Activated CD4-positive, alpha-beta memory T cell treated with anti-CD3 and anti-CD28 coated beads for 36 hours (primary cell): ENCODE measurements at regions not wholly inside any gene's neighbourhood (a gene's known extent, or its start where the extent isn't known, plus 50 kb on each side); places are given as distances from the start of the nearest gene placed in this dataset.

ENCODE experiments used
- CTCF ChIA-PET: fragments of 350-600 bp; sonication (Branson Sonifier 250); formaldehyde crosslinking; loops from one replicate; lab custom pipeline; 2021; ENCODE audit warnings: antibody characterized with exemption, inconsistent platforms; lab: Charles Lee
- POLR2A ChIA-PET: fragments of 350-600 bp; sonication (Branson Sonifier 250); formaldehyde crosslinking; loops from one replicate; lab custom pipeline; 2021; ENCODE audit warnings: antibody characterized with exemption; lab: Charles Lee
- DNase-seq: peaks from one replicate; pipeline ENCODE4 v3.0.0-alpha.2; 2020
- H3K27ac Mint-ChIP-seq: one replicate; pipeline ENCODE4 v1.8.0; 2021; ENCODE audit warnings: mixed read lengths
- H3K27me3 Mint-ChIP-seq: one replicate; pipeline ENCODE4 v1.8.0; 2021; ENCODE audit warnings: mixed read lengths
- H3K36me3 Mint-ChIP-seq: one replicate; pipeline ENCODE4 v1.8.0; 2021; ENCODE audit warnings: mixed read lengths
- H3K4me1 Mint-ChIP-seq: one replicate; pipeline ENCODE4 v1.8.0; 2021; ENCODE audit warnings: low read depth, mixed read lengths
- H3K4me3 Mint-ChIP-seq: one replicate; pipeline ENCODE4 v1.8.0; 2021; ENCODE audit warnings: mild to moderate bottlenecking, mixed read lengths
- H3K9me3 Mint-ChIP-seq: one replicate; pipeline ENCODE4 v1.8.0; 2021; ENCODE audit warnings: mixed read lengths
- intact Hi-C: fragments of 100-400 bp; cut with micrococcal nuclease; formaldehyde crosslinking; loops from one replicate; pipeline ENCODE4 v1.15.1; 2023

GRCh38 chr4:67130411-67130810, 414.9 kb downstream of the CENPC start:
- no peaks in the 10 kb centered on the region for H3K9me3 Mint-ChIP-seq
- intact Hi-C loops: no loop called here
- ChIA-PET CTCF (no interaction called here), POLR2A (no interaction called here)
- H3K4me3 Mint-ChIP-seq: no peak overlapping the region
- H3K36me3 Mint-ChIP-seq: no peaks in the 10 kb centered on the region
- H3K27ac Mint-ChIP-seq: no peak overlapping the region
- no peaks in the 10 kb centered on the region for H3K4me1 Mint-ChIP-seq
- no peaks in the 10 kb centered on the region for H3K27me3 Mint-ChIP-seq
- no peak for DNase-seq

DNA sequence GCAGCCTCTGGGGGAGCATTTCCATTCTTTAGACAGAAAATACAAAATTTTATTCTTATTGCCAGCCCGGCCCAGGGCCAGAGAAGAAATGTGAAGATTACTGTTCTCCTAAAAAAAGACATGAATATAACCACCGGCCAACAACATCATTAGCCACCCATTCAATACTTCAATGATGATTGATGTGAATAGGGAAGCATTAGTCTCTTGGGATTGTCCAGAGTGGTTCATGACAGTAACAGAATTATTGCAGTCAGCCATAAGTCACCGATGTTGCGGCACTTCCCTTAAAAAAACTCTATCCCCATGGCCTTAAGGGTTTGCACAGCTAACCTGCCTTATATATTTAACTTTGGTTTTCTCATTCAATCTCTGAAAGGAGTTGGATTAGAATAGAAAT, 418.7 kb downstream of the CENPC start:
- intact Hi-C loops: no loop called here
- H3K4me1 Mint-ChIP-seq: no peaks in the 10 kb centered on the region
- no peak for DNase-seq
- no peaks in the 10 kb centered on the region for H3K36me3 Mint-ChIP-seq
- no peak overlapping the region for H3K27ac Mint-ChIP-seq
- H3K27me3 Mint-ChIP-seq: no peaks in the 10 kb centered on the region
- POLR2A ChIA-PET: no interaction called here
- CTCF ChIA-PET: no interaction called here
- no peaks in the 10 kb centered on the region for H3K9me3 Mint-ChIP-seq
- H3K4me3 Mint-ChIP-seq: no peak overlapping the region

DNA sequence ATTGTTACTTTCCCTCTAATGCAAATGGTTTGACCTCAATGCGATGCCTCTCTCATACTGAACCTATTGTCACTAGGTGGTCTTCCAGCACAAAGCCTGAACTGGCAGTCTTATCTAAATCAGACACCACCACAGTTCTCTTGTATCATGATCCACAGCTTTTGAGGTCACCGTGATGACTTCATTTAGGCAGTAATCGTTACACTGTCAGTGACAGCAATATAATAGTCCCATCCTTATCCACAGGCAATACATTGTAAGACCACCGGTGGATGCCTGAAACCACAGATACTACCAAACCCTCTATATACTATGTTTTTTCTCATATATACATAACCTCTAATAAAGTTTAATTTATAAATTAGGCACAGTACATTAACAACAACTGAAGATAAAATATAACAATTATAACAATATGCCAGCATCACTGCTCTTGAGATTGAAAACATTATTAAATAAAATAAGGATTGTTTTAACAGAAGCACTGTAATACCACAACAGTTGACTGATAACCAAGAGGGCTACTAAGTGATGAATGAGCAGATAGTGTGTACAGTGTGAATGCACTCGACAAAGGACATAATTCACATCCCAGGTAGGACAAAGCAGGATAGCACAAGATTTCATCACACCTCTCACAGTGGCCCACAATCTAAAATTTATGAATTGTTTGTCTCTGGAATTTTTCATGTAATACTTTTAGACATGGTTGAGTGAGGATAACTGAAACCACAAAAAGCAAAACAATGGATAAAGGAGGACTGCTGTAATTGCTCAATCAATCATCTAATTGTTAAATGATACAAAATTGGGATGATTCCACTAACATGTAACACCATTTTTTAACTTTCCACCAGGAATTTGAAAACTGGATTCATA, 419.4 kb downstream of the CENPC start:
- no peak for DNase-seq
- ChIA-PET POLR2A (no interaction called here), CTCF (no interaction called here)
- Mint-ChIP-seq H3K27me3 (no peaks in the 10 kb centered on the region), H3K4me1 (no peaks in the 10 kb centered on the region), H3K27ac (no peak overlapping the region), H3K9me3 (no peaks in the 10 kb centered on the region), H3K4me3 (no peak overlapping the region), H3K36me3 (no peaks in the 10 kb centered on the region)
- intact Hi-C loops: no loop called here

DNA sequence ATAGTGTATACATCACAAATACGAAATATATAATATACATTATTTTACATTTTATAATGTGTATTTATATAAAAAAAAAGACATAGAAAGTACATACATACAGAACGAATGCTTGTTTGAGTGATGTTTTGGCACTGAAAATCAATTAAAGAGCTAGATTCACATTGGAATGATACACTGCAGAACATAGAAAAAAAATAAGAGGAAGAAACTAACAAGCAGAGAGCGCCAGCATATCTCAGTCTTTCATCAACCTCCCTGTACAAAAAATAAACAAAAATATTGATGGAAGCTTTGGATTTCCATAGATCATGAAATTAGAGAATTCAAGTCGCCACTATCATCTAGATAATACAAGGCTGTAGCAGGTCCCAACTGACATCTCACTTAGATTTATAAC, 420.6 kb downstream of the CENPC start:
- Mint-ChIP-seq H3K4me3 (no peak overlapping the region), H3K9me3 (no peaks in the 10 kb centered on the region), H3K27me3 (no peaks in the 10 kb centered on the region), H3K27ac (no peak overlapping the region), H3K4me1 (no peaks in the 10 kb centered on the region), H3K36me3 (no peaks in the 10 kb centered on the region)
- CTCF ChIA-PET: no interaction called here
- intact Hi-C loops: no loop called here
- no peak for DNase-seq
- POLR2A ChIA-PET: no interaction called here

DNA sequence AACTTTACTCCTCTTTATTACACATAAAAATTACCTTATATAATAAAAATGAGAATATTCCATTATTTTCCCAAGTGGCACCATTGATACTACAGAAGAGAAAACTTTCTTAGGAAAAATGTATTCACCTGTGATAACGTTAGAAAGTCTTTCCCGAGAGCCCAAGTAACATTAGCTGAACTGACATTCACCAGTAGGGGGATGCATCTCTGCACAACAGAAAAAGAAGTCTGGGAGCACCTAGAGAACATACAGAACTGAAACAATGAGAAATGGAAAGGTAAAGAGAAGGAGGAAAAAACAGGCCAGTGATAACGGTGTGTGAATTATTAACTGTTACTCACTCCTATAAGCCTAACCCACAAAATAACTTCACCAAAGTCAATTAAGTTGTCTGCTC, 423.3 kb downstream of the CENPC start:
- POLR2A ChIA-PET: no interaction called here

GRCh38 chr4:67120369-67120768, 424.9 kb downstream of the CENPC start:
- Mint-ChIP-seq H3K4me1 (no peaks in the 10 kb centered on the region), H3K9me3 (no peaks in the 10 kb centered on the region), H3K27ac (no peak overlapping the region), H3K4me3 (no peak overlapping the region), H3K36me3 (no peaks in the 10 kb centered on the region), H3K27me3 (no peaks in the 10 kb centered on the region)
- intact Hi-C loops: no loop called here
- no peak for DNase-seq
- ChIA-PET CTCF (no interaction called here), POLR2A (no interaction called here)

More for the DNA sequence above, 423.3 kb downstream of the CENPC start:
- Mint-ChIP-seq H3K36me3 (no peaks in the 10 kb centered on the region), H3K9me3 (no peaks in the 10 kb centered on the region), H3K27ac (no peak overlapping the region), H3K4me1 (no peaks in the 10 kb centered on the region), H3K27me3 (no peaks in the 10 kb centered on the region), H3K4me3 (no peak overlapping the region)
- intact Hi-C loops: no loop called here
- CTCF ChIA-PET: no interaction called here
- no peak for DNase-seq

DNA sequence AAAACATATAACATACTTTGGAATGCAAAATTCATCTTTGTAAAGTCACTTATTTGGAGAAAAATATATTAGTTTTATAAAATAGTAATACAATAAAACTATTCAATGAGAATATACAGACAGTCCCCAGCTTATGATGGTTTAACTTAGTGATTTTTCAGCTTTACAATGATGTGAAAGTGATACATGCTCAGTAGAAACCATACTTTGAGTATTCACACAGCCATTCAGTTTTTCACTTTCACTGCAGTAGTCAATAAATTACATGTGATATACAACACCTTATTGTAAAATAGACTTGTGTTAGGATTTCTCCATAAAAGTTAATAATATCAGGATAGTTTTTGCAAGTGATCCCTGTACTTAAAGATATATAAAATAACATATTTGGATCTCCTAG, 436.0 kb downstream of the CENPC start:
- ChIA-PET CTCF (no interaction called here), POLR2A (no interaction called here)
- Mint-ChIP-seq H3K36me3 (no peaks in the 10 kb centered on the region), H3K9me3 (no peaks in the 10 kb centered on the region), H3K27ac (no peak overlapping the region), H3K27me3 (no peaks in the 10 kb centered on the region), H3K4me3 (no peak overlapping the region), H3K4me1 (no peaks in the 10 kb centered on the region)
- intact Hi-C loops: no loop called here
- DNase-seq: no peak

GRCh38 chr4:67106861-67107460, 438.3 kb downstream of the CENPC start:
- intact Hi-C loops: no loop called here
- no peak overlapping the region for H3K27ac Mint-ChIP-seq
- no peaks in the 10 kb centered on the region for H3K4me1 Mint-ChIP-seq
- CTCF ChIA-PET: no interaction called here
- no peaks in the 10 kb centered on the region for H3K36me3 Mint-ChIP-seq
- no peaks in the 10 kb centered on the region for H3K27me3 Mint-ChIP-seq
- H3K9me3 Mint-ChIP-seq: no peaks in the 10 kb centered on the region
- POLR2A ChIA-PET: no interaction called here
- DNase-seq: no peak
- no peak overlapping the region for H3K4me3 Mint-ChIP-seq

DNA sequence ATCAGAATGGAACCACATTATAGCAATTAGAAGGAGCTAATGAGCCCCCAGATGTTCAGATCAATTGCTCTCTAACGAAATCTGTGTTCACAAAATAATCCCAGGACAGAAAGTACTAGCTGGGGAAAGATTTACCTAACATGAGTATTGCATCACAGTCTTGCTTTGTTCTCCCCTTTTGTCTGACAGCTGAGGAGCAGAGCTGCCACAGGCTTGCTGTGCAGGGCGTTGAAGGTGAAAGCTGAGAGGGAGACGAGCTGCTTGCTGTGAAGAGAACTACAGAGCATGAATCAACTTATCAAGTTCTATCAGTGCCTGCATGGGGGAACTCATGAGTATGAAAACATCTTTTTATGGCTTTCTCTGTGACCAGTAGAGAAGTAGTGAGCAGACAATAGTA, 441.2 kb downstream of the CENPC start:
- CTCF ChIA-PET: interaction anchor here (0.5 kb wide), 1 partner anchor 186 kb away, joined by 3 read pairs; no protein-coding TSS in a partner anchor
- no peaks in the 10 kb centered on the region for H3K4me1 Mint-ChIP-seq
- POLR2A ChIA-PET: no interaction called here
- H3K27me3 Mint-ChIP-seq: no peaks in the 10 kb centered on the region
- intact Hi-C loops: no loop called here
- H3K4me3 Mint-ChIP-seq: no peak overlapping the region
- no peaks in the 10 kb centered on the region for H3K9me3 Mint-ChIP-seq
- DNase-seq: no peak
- H3K36me3 Mint-ChIP-seq: no peaks in the 10 kb centered on the region
- H3K27ac Mint-ChIP-seq: no peak overlapping the region

GRCh38 chr4:67103001-67103747, 442.1 kb downstream of the CENPC start:
- no peaks in the 10 kb centered on the region for H3K36me3 Mint-ChIP-seq
- H3K4me1 Mint-ChIP-seq: no peaks in the 10 kb centered on the region
- intact Hi-C loops: no loop called here
- ChIA-PET POLR2A (no interaction called here), CTCF (no interaction called here)
- no peaks in the 10 kb centered on the region for H3K9me3 Mint-ChIP-seq
- DNase-seq: no peak
- H3K4me3 Mint-ChIP-seq: no peak overlapping the region
- no peaks in the 10 kb centered on the region for H3K27me3 Mint-ChIP-seq
- no peak overlapping the region for H3K27ac Mint-ChIP-seq

- DNase-seq: no peak
- ChIA-PET POLR2A (no interaction called here), CTCF (interaction anchor here (1.7 kb wide), 1 partner anchor 14 kb away, joined by 6 read pairs; no protein-coding TSS in a partner anchor)
- Mint-ChIP-seq H3K4me3 (no peak overlapping the region), H3K27me3 (no peaks in the 10 kb centered on the region), H3K27ac (no peak overlapping the region), H3K9me3 (no peaks in the 10 kb centered on the region), H3K36me3 (no peaks in the 10 kb centered on the region), H3K4me1 (no peaks in the 10 kb centered on the region)
- intact Hi-C loops: no loop called here
Measured at GRCh38 chr4:67101612-67102011, 443.7 kb downstream of the CENPC start.

DNA sequence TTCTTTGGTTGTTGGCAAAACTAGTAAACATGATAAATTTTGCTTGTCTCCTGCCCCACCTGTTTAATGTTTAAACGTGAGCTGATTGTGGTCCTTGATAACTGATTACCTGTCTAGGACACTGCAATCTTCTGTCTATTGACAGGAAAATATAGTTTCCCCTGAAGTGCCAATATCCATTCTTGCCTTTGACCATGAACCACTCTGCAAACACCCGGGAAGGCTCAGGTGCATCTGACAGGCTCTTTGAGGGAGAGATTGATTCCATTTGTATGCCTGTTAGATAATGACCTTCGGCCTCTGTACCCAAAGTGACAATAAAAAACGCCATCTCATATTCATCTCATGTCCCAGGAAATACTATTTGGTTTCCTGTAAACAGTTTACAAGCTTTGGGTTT, 453.0 kb downstream of the CENPC start:
- intact Hi-C loops: no loop called here
- ChIA-PET POLR2A (no interaction called here), CTCF (no interaction called here)
- Mint-ChIP-seq H3K4me1 (no peaks in the 10 kb centered on the region), H3K36me3 (no peaks in the 10 kb centered on the region), H3K4me3 (no peak overlapping the region), H3K27ac (no peak overlapping the region), H3K27me3 (no peaks in the 10 kb centered on the region), H3K9me3 (no peaks in the 10 kb centered on the region)
- DNase-seq: no peak
